Erythroblast (primary cell): ENCODE measurements at regions not wholly inside any gene's neighbourhood (a gene's known extent, or its start where the extent isn't known, plus 50 kb on each side); places are given as distances from the start of the nearest gene placed in this dataset.

Source experiments
- DNase-seq, 2 experiments: peaks; one replicate each; lab custom pipeline; 2025; lab: John Stamatoyannopoulos, UW
- GATA1 ChIP-seq: IDR thresholded peaks from 2 replicates; pipeline ENCODE4 v1.6.1; 2011; ENCODE audit warnings: low read depth, mild to moderate bottlenecking, control low read depth, low read length, moderate library complexity
- POLR2A ChIP-seq: IDR thresholded peaks from 2 replicates; pipeline ENCODE4 v1.6.1; 2011; ENCODE audit warnings: mild to moderate bottlenecking, low read length

GRCh38 chr12:19922717-19923116 is 445.6 kb upstream of the PDE3A start:
- no peak for DNase-seq
- TF ChIP-seq GATA1 = no peak
- TF ChIP-seq POLR2A = no peak

DNA sequence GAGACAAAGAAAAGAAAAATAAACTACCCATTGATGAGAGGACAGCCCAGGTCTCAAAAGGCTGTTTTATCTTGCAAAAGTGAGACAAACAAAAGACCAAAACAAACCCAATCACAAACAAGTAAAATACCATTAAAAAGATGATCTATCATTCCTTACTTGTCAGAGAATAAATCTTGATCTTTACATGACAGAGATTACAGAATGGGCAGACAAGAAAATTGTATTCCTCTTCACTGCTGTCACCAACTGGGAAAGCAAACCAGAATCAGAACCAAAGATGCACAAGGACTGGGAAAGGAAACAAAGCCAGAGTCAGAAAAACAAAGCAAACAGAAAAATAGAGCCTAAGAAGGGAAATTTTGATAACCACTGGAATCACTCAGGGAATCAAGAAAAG is 444.0 kb upstream of the PDE3A start:
- TF ChIP-seq POLR2A (no peak), GATA1 (no peak)
- DNase-seq = no peak

- TF ChIP-seq GATA1 = no peak
- TF ChIP-seq POLR2A = no peak
- DNase-seq = no peak
Observed at GRCh38 chr12:19925841-19926240, 442.5 kb upstream of the PDE3A start.

GRCh38 chr12:19926266-19926665 is 442.1 kb upstream of the PDE3A start:
- TF ChIP-seq POLR2A (no peak), GATA1 (no peak)
- DNase-seq = no peak

GRCh38 chr12:19927661-19928060 is 440.7 kb upstream of the PDE3A start:
- DNase-seq = no peak
- TF ChIP-seq POLR2A (no peak), GATA1 (no peak)

- no peak for TF ChIP-seq POLR2A
- no peak for TF ChIP-seq GATA1
- DNase-seq = no peak
Observed at GRCh38 chr12:19932413-19932812, 435.9 kb upstream of the PDE3A start.

GRCh38 chr12:19933924-19934323 is 434.4 kb upstream of the PDE3A start:
- TF ChIP-seq GATA1 (no peak), POLR2A (no peak)
- no peak for DNase-seq

DNA sequence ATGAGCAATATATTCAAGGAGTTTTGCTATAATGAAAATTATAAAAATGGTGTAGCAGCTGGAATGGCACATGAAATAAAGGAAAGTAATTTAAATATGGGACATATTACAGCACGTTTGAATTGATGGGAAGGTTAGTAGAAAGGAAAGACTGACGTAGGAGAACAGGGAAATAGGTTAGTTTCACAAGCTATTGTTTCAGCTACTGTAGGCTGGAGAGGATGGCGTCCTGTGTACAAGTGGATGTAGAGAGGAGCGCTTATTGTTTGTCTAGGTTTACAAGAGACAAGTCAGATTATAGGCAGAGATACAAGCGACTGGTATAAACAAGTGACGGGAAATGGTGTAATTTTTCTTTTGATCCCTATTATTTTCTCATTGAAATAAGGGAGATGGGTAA is 431.2 kb upstream of the PDE3A start:
- TF ChIP-seq GATA1 (no peak), POLR2A (no peak)
- DNase-seq = no peak

GRCh38 chr12:19938031-19938430 is 430.3 kb upstream of the PDE3A start:
- no peak for TF ChIP-seq POLR2A
- TF ChIP-seq GATA1 = no peak
- no peak for DNase-seq

DNA sequence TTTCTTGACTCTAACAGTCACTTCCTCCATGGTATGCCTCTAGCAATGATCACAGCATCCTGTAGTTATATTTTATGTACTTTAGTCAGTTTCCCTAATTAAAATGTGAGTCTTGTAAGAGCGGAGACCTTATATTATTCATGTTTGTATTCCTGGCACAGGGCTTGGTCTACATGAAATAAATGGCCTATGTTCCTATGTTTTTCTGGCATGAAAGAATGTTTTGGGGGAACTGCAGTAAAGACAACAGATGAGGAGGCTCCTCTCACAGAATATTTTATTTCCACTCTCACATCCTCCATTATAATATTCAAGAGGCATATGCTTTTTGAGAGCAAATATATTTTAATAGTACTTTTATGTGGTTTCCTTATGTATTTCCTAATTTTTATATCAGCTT is 429.8 kb upstream of the PDE3A start:
- TF ChIP-seq GATA1 (no peak), POLR2A (no peak)
- no peak for DNase-seq

- TF ChIP-seq GATA1 = no peak
- no peak for TF ChIP-seq POLR2A
- no peak for DNase-seq
Observed at GRCh38 chr12:19940267-19940666, 428.1 kb upstream of the PDE3A start.

GRCh38 chr12:19941096-19941495 is 427.2 kb upstream of the PDE3A start:
- TF ChIP-seq GATA1 = no peak
- no peak for TF ChIP-seq POLR2A

GRCh38 chr12:19945559-19946435 is 422.5 kb upstream of the PDE3A start:
- no peak for DNase-seq
- TF ChIP-seq POLR2A (no peak), GATA1 (no peak)

More at GRCh38 chr12:19941096-19941495, 427.2 kb upstream of the PDE3A start:
- no peak for DNase-seq

DNA sequence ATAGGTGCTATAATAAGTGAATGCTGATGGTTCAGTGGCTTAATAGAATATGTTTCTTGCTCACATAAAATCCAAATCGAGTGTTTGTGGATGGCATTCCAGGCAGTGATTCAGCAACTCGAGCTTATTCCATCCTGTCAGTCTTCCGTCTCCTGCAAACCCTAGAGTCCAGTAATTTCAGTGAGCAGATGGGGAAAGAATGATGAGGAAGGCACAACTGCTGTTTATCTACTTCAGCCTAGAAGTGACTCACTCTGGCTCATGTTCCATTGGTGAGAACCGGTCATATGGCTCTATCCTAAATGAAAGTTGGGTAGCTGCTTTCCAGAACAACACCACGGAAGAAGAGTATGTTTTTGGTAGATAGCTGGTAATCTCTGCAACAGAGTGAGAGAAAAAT is 421.8 kb upstream of the PDE3A start:
- TF ChIP-seq GATA1 (no peak), POLR2A (no peak)

DNA sequence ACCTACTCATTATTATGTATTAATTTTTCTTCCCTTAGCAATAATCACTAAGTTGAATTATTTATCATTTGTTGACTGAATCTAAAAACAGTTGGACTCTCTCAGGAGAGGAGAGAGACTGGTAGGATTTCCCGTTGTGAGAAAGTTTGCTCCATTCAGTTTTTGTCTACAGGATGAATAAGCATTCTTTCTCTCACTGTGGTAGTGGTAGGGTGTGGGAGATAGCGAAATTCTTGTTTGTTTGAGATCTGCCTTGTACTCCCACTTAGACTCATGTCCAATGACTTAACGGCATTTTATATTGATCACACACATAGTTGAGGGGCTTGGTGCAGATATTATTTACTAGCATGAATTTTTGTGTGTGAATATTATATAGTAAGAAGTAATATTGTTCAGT is 421.0 kb upstream of the PDE3A start:
- no peak for TF ChIP-seq GATA1
- no peak for TF ChIP-seq POLR2A
- no peak for DNase-seq

More for the DNA sequence above, 421.8 kb upstream of the PDE3A start:
- DNase-seq = no peak
